CD4-positive, alpha-beta T cell (primary cell): ENCODE measurements at regions not wholly inside any gene's neighbourhood (a gene's known extent, or its start where the extent isn't known, plus 50 kb on each side); places are given as distances from the start of the nearest gene placed in this dataset.

ENCODE experiments used
- ATAC-seq: fragments of 200-7000 bp; cut with Tn5 transposase; one replicate; pipeline ENCODE4 v1.10.0; 2022; ENCODE audit warnings: mild to moderate bottlenecking; ENCODE audit not compliant: poor library complexity
- CTCF ChIA-PET: fragments of 350-600 bp; sonication (Branson Sonifier 250); formaldehyde crosslinking; loops from one replicate; lab custom pipeline; 2021; ENCODE audit warnings: antibody characterized with exemption, inconsistent platforms; lab: Charles Lee
- POLR2A ChIA-PET: fragments of 350-600 bp; sonication (Branson Sonifier 250); formaldehyde crosslinking; loops from one replicate; lab custom pipeline; 2021; ENCODE audit warnings: antibody characterized with exemption, inconsistent platforms; lab: Charles Lee
- DNase-seq, 14 experiments: peaks; one replicate each; pipeline ENCODE4 v3.0.0-alpha.2; 2013 to 2020; ENCODE audit warnings: mixed read lengths in 2 of 14
- H3K27ac ChIP-seq, 2 donors: one replicate each; pipeline versions ENCODE4 v1.5.1 to v1.7.0; 2013; ENCODE audit warnings: low read length in 2 of 2, low read depth in 1 of 2, mild to moderate bottlenecking in 1 of 2
- H3K27me3 ChIP-seq, 2 experiments: 1 replicate in 1 of 2; 2 replicates in 1 of 2; pipeline versions ENCODE4 v1.6.1 to v1.7.0; 2013; ENCODE audit warnings: low read length in 2 of 2, control low read depth in 1 of 2, mild to moderate bottlenecking in 1 of 2, moderate library complexity in 1 of 2; ENCODE audit not compliant: insufficient read depth in 2 of 2, control insufficient read depth in 1 of 2
- H3K36me3 ChIP-seq: one replicate; pipeline ENCODE4 v1.6.1; 2013; ENCODE audit warnings: low read length, control low read depth; ENCODE audit not compliant: insufficient read depth
- H3K4me1 ChIP-seq: one replicate; pipeline ENCODE4 v1.6.1; 2013; ENCODE audit warnings: low read length, control low read depth; ENCODE audit not compliant: insufficient read depth
- H3K4me3 ChIP-seq: one replicate; pipeline ENCODE4 v1.5.1; 2013; ENCODE audit warnings: mild to moderate bottlenecking, low read length, moderate library complexity
- H3K9me3 ChIP-seq, 2 experiments: 1 replicate in 1 of 2; 2 replicates in 1 of 2; pipeline versions ENCODE4 v1.6.1 to v1.7.0; 2013; ENCODE audit warnings: low read length in 2 of 2, mild to moderate bottlenecking in 2 of 2, control low read depth in 1 of 2, moderate library complexity in 1 of 2; ENCODE audit not compliant: control insufficient read depth in 1 of 2, insufficient read depth in 1 of 2
- H3K27ac Mint-ChIP-seq: one replicate; pipeline ENCODE4 v1.8.0; 2020; ENCODE audit warnings: mixed read lengths
- H3K27me3 Mint-ChIP-seq: one replicate; pipeline ENCODE4 v1.8.0; 2021; ENCODE audit warnings: mixed read lengths
- H3K36me3 Mint-ChIP-seq: one replicate; pipeline ENCODE4 v1.8.0; 2021; ENCODE audit warnings: low read depth, mixed read lengths
- H3K4me1 Mint-ChIP-seq: one replicate; pipeline ENCODE4 v1.8.0; 2021; ENCODE audit warnings: low read depth, mixed read lengths
- H3K4me3 Mint-ChIP-seq: one replicate; pipeline ENCODE4 v1.8.0; 2020; ENCODE audit warnings: mild to moderate bottlenecking, mixed read lengths
- H3K9me3 Mint-ChIP-seq: one replicate; pipeline ENCODE4 v1.8.0; 2020; ENCODE audit warnings: mixed read lengths
- CTCF ChIP-seq: fragments of 200-600 bp; IDR thresholded peaks from one replicate; pipeline ENCODE4 v1.8.0; 2022; ENCODE audit warnings: antibody characterized with exemption, mild to moderate bottlenecking
- intact Hi-C, 2 experiments: fragments of 100-400 bp; cut with DNase I in 1 of 2; cut with micrococcal nuclease in 1 of 2; formaldehyde crosslinking; loops; one replicate each; pipeline versions ENCODE4 v1.15.1 to v1.9.0; 2023 to 2025; cut with DNase I, micrococcal nuclease

GRCh38 chr16:76059701-76060100 is 217.5 kb upstream of the CNTNAP4 start:
- peaks cover 3% of the 10 kb centered on the region for H3K9me3 Mint-ChIP-seq
- Histone ChIP-seq H3K36me3 (no peaks in the 10 kb centered on the region), H3K27me3 (no peaks in the 10 kb centered on the region), H3K4me3 (no peak overlapping the region), H3K4me1 (no peaks in the 10 kb centered on the region), H3K9me3 (no peaks in the 10 kb centered on the region), H3K27ac (no peak overlapping the region)
- H3K27ac Mint-ChIP-seq = no peak overlapping the region
- H3K27me3 Mint-ChIP-seq = no peaks in the 10 kb centered on the region
- intact Hi-C loops = no loop called here
- ATAC-seq (no peak), DNase-seq (no peak)
- H3K4me1 Mint-ChIP-seq = no peaks in the 10 kb centered on the region
- no peaks in the 10 kb centered on the region for H3K36me3 Mint-ChIP-seq
- H3K4me3 Mint-ChIP-seq = no peak overlapping the region
- ChIA-PET CTCF (no interaction called here), POLR2A (no interaction called here)
- no peak for TF ChIP-seq CTCF

GRCh38 chr16:76071690-76072089 is 205.5 kb upstream of the CNTNAP4 start:
- no peaks in the 10 kb centered on the region for H3K27me3 ChIP-seq
- H3K36me3 ChIP-seq = no peaks in the 10 kb centered on the region
- no peak for TF ChIP-seq CTCF
- ATAC-seq (no peak), DNase-seq (no peak)
- H3K27ac ChIP-seq = no peak overlapping the region
- H3K4me3 ChIP-seq = no peak overlapping the region
- POLR2A ChIA-PET = no interaction called here
- H3K9me3 ChIP-seq = peaks cover 1 to 3% of the 10 kb centered on the region in 2 experiments
- CTCF ChIA-PET = no interaction called here
- Mint-ChIP-seq H3K9me3 (peaks cover 6% of the 10 kb centered on the region), H3K4me3 (no peak overlapping the region), H3K27ac (no peak overlapping the region), H3K4me1 (no peaks in the 10 kb centered on the region), H3K27me3 (no peaks in the 10 kb centered on the region), H3K36me3 (no peaks in the 10 kb centered on the region)
- intact Hi-C loops = no loop called here
- no peaks in the 10 kb centered on the region for H3K4me1 ChIP-seq

GRCh38 chr16:76081967-76082366 is 195.2 kb upstream of the CNTNAP4 start:
- Mint-ChIP-seq H3K4me1 (no peaks in the 10 kb centered on the region), H3K27ac (no peak overlapping the region), H3K4me3 (no peak overlapping the region), H3K9me3 (peaks cover 1% of the 10 kb centered on the region), H3K36me3 (no peaks in the 10 kb centered on the region), H3K27me3 (no peaks in the 10 kb centered on the region)
- POLR2A ChIA-PET = no interaction called here
- H3K4me1 ChIP-seq = no peaks in the 10 kb centered on the region
- no peaks in the 10 kb centered on the region for H3K27me3 ChIP-seq
- no peak for ATAC-seq
- CTCF ChIA-PET = no interaction called here
- no peak for TF ChIP-seq CTCF
- no peaks in the 10 kb centered on the region for H3K9me3 ChIP-seq
- no peak overlapping the region for H3K27ac ChIP-seq
- no peak for DNase-seq
- H3K4me3 ChIP-seq = no peak overlapping the region
- no peaks in the 10 kb centered on the region for H3K36me3 ChIP-seq
- intact Hi-C loops = no loop called here
